HCT116 (cell line): ENCODE measurements at regions not wholly inside any gene's neighbourhood (a gene's known extent, or its start where the extent isn't known, plus 50 kb on each side); places are given as distances from the start of the nearest gene placed in this dataset.
A peak's percentile ranks its signal among the peaks of the same experiment; 100 is the strongest.

ENCODE experiments used
- ATAC-seq: fragments of 200-7000 bp; cut with Tn5 transposase; 2 replicates; pipeline ENCODE4 v1.9.1; 2020; ENCODE audit warnings: mild to moderate bottlenecking, moderate library complexity
- BruUV-seq: library from RNA; stranded (reverse); fragments of 400-500 nt; replicated peaks from 2 replicates; lab custom pipeline; 2021; lab: Mats Ljungman, UMichigan
- CTCF ChIA-PET: fragments of 300-600 bp; sonication (Branson Sonifier 250); formaldehyde crosslinking; loops from one replicate; lab custom pipeline; 2021; ENCODE audit warnings: antibody characterized with exemption; lab: Charles Lee
- POLR2A ChIA-PET: fragments of 300-600, 350-600 bp; sonication (Branson Sonifier 250); formaldehyde crosslinking; loops from one replicate; lab custom pipeline; 2021; ENCODE audit warnings: antibody characterized with exemption; lab: Charles Lee
- RAD21 ChIA-PET, 2 experiments: fragments of 300-600 bp; sonication (Branson Sonifier 250); formaldehyde crosslinking; loops; one replicate each; lab custom pipeline; 2023; ENCODE audit warnings: low total read pairs in 2 of 2; ENCODE audit not compliant: uncharacterized antibody in 2 of 2, unreplicated experiment in 2 of 2, low non-redundant PET in 1 of 2; lab: Charles Lee
- DNase-seq: peaks from one replicate; pipeline ENCODE4 v3.0.0-alpha.2; 2010; ENCODE audit warnings: low read depth, low spot score
- H2AFZ ChIP-seq: fragments of 200-600 bp; shearing (Covaris generic), sonication (generic); 2 replicates; pipeline ENCODE4 v1.6.1; 2017; ENCODE audit warnings: low read depth, mixed run types, mixed read lengths, antibody characterized with exemption, low read length; ENCODE audit not compliant: poor library complexity, severe bottlenecking
- H3K27ac ChIP-seq: 2 replicates; pipeline ENCODE4 v1.5.1; 2012; ENCODE audit warnings: low read depth, low read length
- H3K27me3 ChIP-seq: fragments of 200-600 bp; sonication (generic); 2 replicates; pipeline ENCODE4 v1.6.1; 2016; ENCODE audit warnings: mixed run types, low read length, mixed read lengths; ENCODE audit not compliant: insufficient read depth
- H3K36me3 ChIP-seq, 2 experiments: fragments of 200-500 bp in 1 of 2; fragments of 200-600 bp in 1 of 2; sonication (Bioruptor generic) in 1 of 2; sonication (generic) in 1 of 2; 2 replicates each; pipeline versions ENCODE4 v1.5.1 to v1.6.1; 2014 to 2016; ENCODE audit warnings: low read length in 2 of 2, inconsistent platforms in 1 of 2, mixed read lengths in 1 of 2, mixed run types in 1 of 2; ENCODE audit not compliant: insufficient read depth in 2 of 2, control insufficient read depth in 1 of 2
- H3K4me1 ChIP-seq, 2 experiments: fragments of 200-600 bp in 1 of 2; sonication (generic) in 1 of 2; 2 replicates each; pipeline versions ENCODE4 v1.5.1 to v1.6.1; 2012 to 2017; ENCODE audit warnings: low read length in 2 of 2, inconsistent platforms in 1 of 2, mild to moderate bottlenecking in 1 of 2, mixed read lengths in 1 of 2, mixed run types in 1 of 2, moderate library complexity in 1 of 2; ENCODE audit not compliant: insufficient read depth in 2 of 2, control insufficient read depth in 1 of 2
- H3K4me2 ChIP-seq: fragments of 200-600 bp; sonication (generic); 2 replicates; pipeline ENCODE4 v1.6.1; 2017; ENCODE audit warnings: mixed run types, low read length, mixed read lengths
- H3K4me3 ChIP-seq, 2 experiments: fragments of 200-600 bp in 1 of 2; sonication (generic) in 1 of 2; replicated peaks in 1 of 2; 2 replicates each; pipeline ENCODE4 v1.5.1; 2011 to 2016; ENCODE audit warnings: low read length in 2 of 2, control low read depth in 1 of 2, low read depth in 1 of 2, mild to moderate bottlenecking in 1 of 2, mixed read lengths in 1 of 2, mixed run types in 1 of 2
- H3K79me2 ChIP-seq: fragments of 200-600 bp; sonication (generic); 2 replicates; pipeline ENCODE4 v1.6.1; 2017; ENCODE audit warnings: mild to moderate bottlenecking, mixed run types, low read length, moderate library complexity, mixed read lengths; ENCODE audit not compliant: insufficient read depth
- H3K9ac ChIP-seq: fragments of 200-600 bp; sonication (generic); 2 replicates; pipeline ENCODE4 v1.6.1; 2016; ENCODE audit warnings: low read length, mixed read lengths
- H3K9me2 ChIP-seq: fragments of 200-600 bp; sonication (generic), shearing (Covaris generic); 2 replicates; pipeline ENCODE4 v1.6.1; 2017; ENCODE audit warnings: mixed run types, mild to moderate bottlenecking, moderate library complexity; ENCODE audit not compliant: insufficient read depth
- H3K9me3 ChIP-seq, 2 experiments: fragments of 200-500 bp in 1 of 2; fragments of 200-600 bp in 1 of 2; sonication (Bioruptor generic) in 1 of 2; sonication (generic) in 1 of 2; 2 replicates each; pipeline ENCODE4 v1.6.1; 2014 to 2017; ENCODE audit warnings: low read length in 2 of 2, mixed read lengths in 2 of 2, inconsistent platforms in 1 of 2, low read depth in 1 of 2, mild to moderate bottlenecking in 1 of 2, mixed run types in 1 of 2, moderate library complexity in 1 of 2; ENCODE audit not compliant: control insufficient read depth in 1 of 2, insufficient read depth in 1 of 2
- H4K20me1 ChIP-seq: fragments of 200-600 bp; sonication (generic), shearing (Covaris generic); 2 replicates; pipeline ENCODE4 v1.6.1; 2017; ENCODE audit warnings: mixed run types, mild to moderate bottlenecking, moderate library complexity; ENCODE audit not compliant: insufficient read depth
- ELF1 ChIP-seq: IDR thresholded peaks from 2 replicates; pipeline ENCODE4 v1.6.1; 2012; ENCODE audit warnings: low read depth, borderline replicate concordance
- FOSL1 ChIP-seq: IDR thresholded peaks from 2 replicates; pipeline ENCODE4 v1.6.1; 2012; ENCODE audit warnings: low read depth
- POLR2AphosphoS5 ChIP-seq: IDR thresholded peaks from 2 replicates; pipeline ENCODE4 v1.6.1; 2011; ENCODE audit warnings: mild to moderate bottlenecking, low read depth, low read length, moderate library complexity
- RAD21 ChIP-seq: IDR thresholded peaks from 2 replicates; pipeline ENCODE4 v1.6.1; 2012; ENCODE audit warnings: low read depth, mild to moderate bottlenecking
- SIN3A ChIP-seq: IDR thresholded peaks from 2 replicates; pipeline ENCODE4 v1.6.1; 2012; ENCODE audit warnings: low read depth
- YY1 ChIP-seq: IDR thresholded peaks from 2 replicates; pipeline ENCODE4 v1.6.1; 2011; ENCODE audit warnings: low read length, low read depth, moderate library complexity, mild to moderate bottlenecking; ENCODE audit not compliant: insufficient replicate concordance; ENCODE audit errors: extremely low read depth
- ZFX ChIP-seq: fragments of 450-650 bp; IDR thresholded peaks from 2 replicates; pipeline ENCODE4 v1.6.1; 2017
- ZNF274 ChIP-seq: fragments of 200-500 bp; sonication (Bioruptor generic); IDR thresholded peaks from 2 replicates; pipeline ENCODE4 v1.6.1; 2014; ENCODE audit warnings: mild to moderate bottlenecking, low read depth, low read length, inconsistent platforms
- intact Hi-C: fragments of 100-400 bp; cut with micrococcal nuclease; formaldehyde crosslinking; loops from 2 replicates; pipeline ENCODE4 v1.10.0; 2022
- TF ChIP-seq, protein P1 (sequence below), 3 experiments: fragments of 200-600 bp in 1 of 3; sonication (generic) in 1 of 3; IDR thresholded peaks in 2 of 3; conservative IDR thresholded peaks in 1 of 3; 2 replicates each; pipeline ENCODE4 v1.5.1; 2012 to 2017; ENCODE audit warnings: low read depth in 2 of 3, low read length in 2 of 3, antibody characterized with exemption in 1 of 3, borderline replicate concordance in 1 of 3, control low read depth in 1 of 3, mild to moderate bottlenecking in 1 of 3, mixed read lengths in 1 of 3, mixed run types in 1 of 3, moderate library complexity in 1 of 3; ENCODE audit not compliant: insufficient read depth in 1 of 3
- TF ChIP-seq, protein P2 (sequence below): IDR thresholded peaks from 2 replicates; pipeline ENCODE4 v1.6.1; 2012
- TF ChIP-seq, protein P3 (sequence below): IDR thresholded peaks from 2 replicates; pipeline ENCODE4 v1.6.1; 2012

DNA sequence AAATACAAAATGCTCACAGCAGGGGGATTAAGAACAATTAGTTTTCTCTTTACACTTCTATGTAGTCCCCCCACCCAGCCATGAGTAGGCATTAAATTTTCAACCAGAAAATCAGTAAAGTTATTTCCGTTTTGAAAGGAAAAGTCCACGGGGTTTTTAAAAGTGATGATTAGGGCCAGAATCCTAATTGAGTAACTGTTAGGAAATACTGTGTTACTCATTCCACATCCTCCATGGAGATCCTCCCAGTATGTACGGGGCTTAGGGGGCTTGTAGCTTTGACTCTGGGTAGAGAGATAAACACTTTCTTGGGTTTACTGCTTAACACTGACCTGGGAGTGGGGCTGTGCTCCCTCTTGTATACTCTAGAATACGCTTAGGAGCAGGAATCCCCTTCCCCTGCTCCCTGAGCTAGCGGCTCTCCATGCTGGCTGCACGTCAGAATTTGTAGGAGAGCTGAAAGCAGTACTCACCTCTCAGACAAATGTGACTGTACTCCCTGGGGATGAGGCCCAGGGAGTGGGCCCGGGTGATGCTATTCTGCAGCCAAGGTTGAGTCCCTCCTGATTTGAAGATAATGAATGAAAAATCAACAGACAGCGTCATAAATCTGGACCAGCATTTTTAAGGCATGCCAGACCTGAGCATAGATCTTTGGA, 100.5 kb downstream of the SLC4A3 start:
- ChIA-PET RAD21 (no interaction called here), POLR2A (no interaction called here), CTCF (interaction anchor here (1.4 kb wide), 2 partner anchors 83 to 233 kb away, joined by 3 read pairs; no protein-coding TSS in a partner anchor)
- peaks cover 2 to 16% of the 10 kb centered on the region in 2 experiments; a peak in 1 of 4 replicates for H3K36me3 ChIP-seq
- no peak for TF ChIP-seq ELF1
- no peak for TF ChIP-seq ZFX
- no peak for TF ChIP-seq SIN3A
- TF ChIP-seq, protein P1, sequence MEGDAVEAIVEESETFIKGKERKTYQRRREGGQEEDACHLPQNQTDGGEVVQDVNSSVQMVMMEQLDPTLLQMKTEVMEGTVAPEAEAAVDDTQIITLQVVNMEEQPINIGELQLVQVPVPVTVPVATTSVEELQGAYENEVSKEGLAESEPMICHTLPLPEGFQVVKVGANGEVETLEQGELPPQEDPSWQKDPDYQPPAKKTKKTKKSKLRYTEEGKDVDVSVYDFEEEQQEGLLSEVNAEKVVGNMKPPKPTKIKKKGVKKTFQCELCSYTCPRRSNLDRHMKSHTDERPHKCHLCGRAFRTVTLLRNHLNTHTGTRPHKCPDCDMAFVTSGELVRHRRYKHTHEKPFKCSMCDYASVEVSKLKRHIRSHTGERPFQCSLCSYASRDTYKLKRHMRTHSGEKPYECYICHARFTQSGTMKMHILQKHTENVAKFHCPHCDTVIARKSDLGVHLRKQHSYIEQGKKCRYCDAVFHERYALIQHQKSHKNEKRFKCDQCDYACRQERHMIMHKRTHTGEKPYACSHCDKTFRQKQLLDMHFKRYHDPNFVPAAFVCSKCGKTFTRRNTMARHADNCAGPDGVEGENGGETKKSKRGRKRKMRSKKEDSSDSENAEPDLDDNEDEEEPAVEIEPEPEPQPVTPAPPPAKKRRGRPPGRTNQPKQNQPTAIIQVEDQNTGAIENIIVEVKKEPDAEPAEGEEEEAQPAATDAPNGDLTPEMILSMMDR (IDR thresholded peaks at IDR 0.05 in 2 of 3, conservative IDR thresholded peaks at IDR 0.05 in 1 of 3; ENCODE audit: borderline replicate concordance in 1 of 3, insufficient read depth in 1 of 3, low read depth in 2 of 3, low read length in 2 of 3): no peak
- no peak for TF ChIP-seq FOSL1
- TF ChIP-seq, protein P2, sequence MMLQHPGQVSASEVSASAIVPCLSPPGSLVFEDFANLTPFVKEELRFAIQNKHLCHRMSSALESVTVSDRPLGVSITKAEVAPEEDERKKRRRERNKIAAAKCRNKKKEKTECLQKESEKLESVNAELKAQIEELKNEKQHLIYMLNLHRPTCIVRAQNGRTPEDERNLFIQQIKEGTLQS: no peak
- TF ChIP-seq, protein P3, sequence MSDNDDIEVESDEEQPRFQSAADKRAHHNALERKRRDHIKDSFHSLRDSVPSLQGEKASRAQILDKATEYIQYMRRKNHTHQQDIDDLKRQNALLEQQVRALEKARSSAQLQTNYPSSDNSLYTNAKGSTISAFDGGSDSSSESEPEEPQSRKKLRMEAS: no peak
- no peak for TF ChIP-seq YY1
- no peak for TF ChIP-seq POLR2AphosphoS5
- no peak for TF ChIP-seq ZNF274
- TF ChIP-seq RAD21: no peak
- H3K4me3 ChIP-seq: no peak overlapping the region
- no peak overlapping the region for H3K9ac ChIP-seq
- ATAC-seq (no peak), DNase-seq (no peak)
- intact Hi-C loops: no loop called here
- H3K4me2 ChIP-seq: no peak overlapping the region
- H3K9me3 ChIP-seq: no peaks in the 10 kb centered on the region
- H3K27me3 ChIP-seq: no peaks in the 10 kb centered on the region
- H3K27ac ChIP-seq: peak overlapping the region; percentile 21; the same call in 1 of the 2 replicates
- no TSS peak for BruUV-seq
- no peaks in the 10 kb centered on the region for H3K9me2 ChIP-seq
- H4K20me1 ChIP-seq: no peaks in the 10 kb centered on the region
- H3K4me1 ChIP-seq: peaks cover 28 to 94% of the 10 kb centered on the region in 2 experiments
- peaks cover 98% of the 10 kb centered on the region for H3K79me2 ChIP-seq
- no peak overlapping the region for H2AFZ ChIP-seq
